ENCODE measurements at regions not wholly inside any gene's neighbourhood (a gene's known extent, or its start where the extent isn't known, plus 50 kb on each side); places are given as distances from the start of the nearest gene placed in this dataset.

DNA sequence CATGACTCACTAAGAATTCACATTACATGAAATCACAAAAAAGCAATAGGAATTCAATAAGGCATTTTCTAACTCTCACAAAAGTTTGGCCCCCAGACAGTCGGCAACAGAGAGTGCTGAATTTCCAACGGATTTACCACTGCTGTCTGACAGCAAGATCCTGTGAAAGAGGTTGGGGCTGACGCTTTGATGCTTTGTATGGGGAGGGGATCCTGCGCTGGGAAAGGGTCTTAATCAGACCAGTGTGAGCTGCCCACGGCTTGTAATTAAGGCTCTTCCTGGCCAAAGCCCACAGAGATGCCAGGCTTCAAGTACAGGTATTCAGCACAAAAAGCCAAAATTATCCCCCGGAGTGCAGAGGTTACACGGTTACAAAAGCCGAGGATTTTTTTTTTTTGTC, 66.8 kb upstream of the TMCC3 start:
- TF ChIP-seq POLR2A (IDR thresholded peaks at IDR 0.05), result no peak
- no peak for TF ChIP-seq CTCF (IDR thresholded peaks at IDR 0.05)
